Mucosa of descending colon (tissue), 3 donors: ENCODE measurements at regions not wholly inside any gene's neighbourhood (a gene's known extent, or its start where the extent isn't known, plus 50 kb on each side); places are given as distances from the start of the nearest gene placed in this dataset.

Source experiments
- ATAC-seq: fragments of 200-7000 bp; cut with Tn5 transposase; one replicate; pipeline ENCODE4 v1.9.1; 2020; ENCODE audit warnings: mild to moderate bottlenecking, moderate library complexity
- DNase-seq, 3 donors: peaks; one replicate each; pipeline ENCODE4 v3.0.0-alpha.2; 2020
- H3K36me3 ChIP-seq: fragments of 200-600 bp; one replicate; pipeline ENCODE4 v1.8.0; 2021; ENCODE audit warnings: low read depth, mild to moderate bottlenecking
- H3K4me1 ChIP-seq: fragments of 200-600 bp; one replicate; pipeline ENCODE4 v1.8.0; 2021; ENCODE audit warnings: low read depth, mild to moderate bottlenecking
- H3K4me3 ChIP-seq: fragments of 200-600 bp; one replicate; pipeline ENCODE4 v1.8.0; 2021; ENCODE audit warnings: mild to moderate bottlenecking
- H3K9me3 ChIP-seq: fragments of 200-600 bp; one replicate; pipeline ENCODE4 v1.8.0; 2021; ENCODE audit warnings: mild to moderate bottlenecking
- intact Hi-C, 2 donors: fragments of 100-400 bp; cut with DNase I in 1 of 2; cut with micrococcal nuclease in 1 of 2; formaldehyde crosslinking; loops; one replicate each; pipeline versions ENCODE4 v1.11.0 to v1.11.1; 2022; cut with DNase I, micrococcal nuclease
- TF ChIP-seq, protein P1 (sequence below): fragments of 200-600 bp; IDR thresholded peaks from one replicate; pipeline ENCODE4 v1.8.0; 2022; ENCODE audit warnings: antibody characterized with exemption, mild to moderate bottlenecking
- donor health status: DM: no; HTN: no; CAD: no; lungs with moderate emphysema.
- donor health status: DM: no; HTN: no; CAD: no.
- donor health status: DM: no; HTN: yes; CAD: no.

DNA sequence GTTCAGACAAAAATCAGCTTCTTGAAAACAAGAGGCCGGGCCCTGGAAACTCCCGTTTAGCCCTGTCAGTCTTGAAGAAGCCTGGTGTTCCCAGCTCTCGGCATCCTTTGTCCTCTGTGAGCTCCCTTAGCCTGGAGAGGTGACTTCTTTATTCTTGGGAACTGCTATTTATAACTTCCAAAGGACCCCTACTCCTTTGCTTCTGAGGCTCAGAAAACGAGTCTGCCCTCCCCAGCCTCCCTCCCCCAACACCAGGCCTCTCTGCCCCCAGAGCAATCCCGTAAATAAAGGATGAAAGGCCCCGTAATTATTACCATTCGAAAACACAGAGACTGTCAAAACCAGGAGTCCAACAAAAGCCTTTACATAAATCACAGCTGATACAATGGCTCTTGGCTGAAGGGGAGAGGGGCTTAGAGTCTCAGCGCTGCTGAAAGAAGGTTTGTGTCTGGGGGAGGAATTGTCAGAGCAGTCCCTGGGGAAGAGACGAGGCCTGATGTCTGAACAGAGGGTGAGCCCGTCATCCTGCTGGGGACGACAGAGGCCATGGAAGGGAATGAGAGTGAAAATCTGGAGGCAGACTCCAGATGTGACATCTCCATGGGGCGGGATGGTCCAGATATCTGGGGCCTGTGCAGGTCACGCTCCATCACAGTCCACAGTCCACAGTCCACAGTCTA, 283.0 kb downstream of the MYCN start:
- H3K4me1 ChIP-seq, result no peaks in the 10 kb centered on the region
- TF ChIP-seq, protein P1, sequence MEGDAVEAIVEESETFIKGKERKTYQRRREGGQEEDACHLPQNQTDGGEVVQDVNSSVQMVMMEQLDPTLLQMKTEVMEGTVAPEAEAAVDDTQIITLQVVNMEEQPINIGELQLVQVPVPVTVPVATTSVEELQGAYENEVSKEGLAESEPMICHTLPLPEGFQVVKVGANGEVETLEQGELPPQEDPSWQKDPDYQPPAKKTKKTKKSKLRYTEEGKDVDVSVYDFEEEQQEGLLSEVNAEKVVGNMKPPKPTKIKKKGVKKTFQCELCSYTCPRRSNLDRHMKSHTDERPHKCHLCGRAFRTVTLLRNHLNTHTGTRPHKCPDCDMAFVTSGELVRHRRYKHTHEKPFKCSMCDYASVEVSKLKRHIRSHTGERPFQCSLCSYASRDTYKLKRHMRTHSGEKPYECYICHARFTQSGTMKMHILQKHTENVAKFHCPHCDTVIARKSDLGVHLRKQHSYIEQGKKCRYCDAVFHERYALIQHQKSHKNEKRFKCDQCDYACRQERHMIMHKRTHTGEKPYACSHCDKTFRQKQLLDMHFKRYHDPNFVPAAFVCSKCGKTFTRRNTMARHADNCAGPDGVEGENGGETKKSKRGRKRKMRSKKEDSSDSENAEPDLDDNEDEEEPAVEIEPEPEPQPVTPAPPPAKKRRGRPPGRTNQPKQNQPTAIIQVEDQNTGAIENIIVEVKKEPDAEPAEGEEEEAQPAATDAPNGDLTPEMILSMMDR, result no peak
- ATAC-seq (no peak), DNase-seq (no peak)
- intact Hi-C loops, result no loop called here
- no peaks in the 10 kb centered on the region for H3K36me3 ChIP-seq
- H3K9me3 ChIP-seq, result no peaks in the 10 kb centered on the region
- H3K4me3 ChIP-seq, result no peak overlapping the region

DNA sequence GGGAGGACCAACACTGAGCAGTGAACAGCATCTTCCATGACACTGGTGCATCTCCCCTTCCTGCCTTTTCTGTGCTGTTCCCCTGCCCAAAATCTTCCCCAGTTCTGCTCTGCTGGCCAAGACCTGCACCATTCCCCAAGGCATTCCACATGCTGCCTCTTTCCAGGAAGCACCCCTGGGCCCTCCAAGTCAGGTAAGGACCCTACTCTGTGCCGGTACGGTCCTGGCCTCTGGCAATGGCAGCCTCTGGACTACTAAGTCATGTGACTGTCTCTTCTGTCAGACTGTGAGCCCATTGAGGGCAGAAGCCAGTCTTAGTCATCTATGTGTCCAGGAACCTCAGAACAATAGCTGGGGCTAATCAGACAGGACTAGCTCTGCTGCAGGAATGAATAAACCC, 282.0 kb downstream of the MYCN start:
- intact Hi-C loops, result no loop called here
- Histone ChIP-seq H3K4me1 (no peaks in the 10 kb centered on the region), H3K9me3 (no peaks in the 10 kb centered on the region), H3K36me3 (no peaks in the 10 kb centered on the region), H3K4me3 (no peak overlapping the region)
- DNase-seq, result no peak
- TF ChIP-seq, protein P1, result no peak
- ATAC-seq, result no peak

DNA sequence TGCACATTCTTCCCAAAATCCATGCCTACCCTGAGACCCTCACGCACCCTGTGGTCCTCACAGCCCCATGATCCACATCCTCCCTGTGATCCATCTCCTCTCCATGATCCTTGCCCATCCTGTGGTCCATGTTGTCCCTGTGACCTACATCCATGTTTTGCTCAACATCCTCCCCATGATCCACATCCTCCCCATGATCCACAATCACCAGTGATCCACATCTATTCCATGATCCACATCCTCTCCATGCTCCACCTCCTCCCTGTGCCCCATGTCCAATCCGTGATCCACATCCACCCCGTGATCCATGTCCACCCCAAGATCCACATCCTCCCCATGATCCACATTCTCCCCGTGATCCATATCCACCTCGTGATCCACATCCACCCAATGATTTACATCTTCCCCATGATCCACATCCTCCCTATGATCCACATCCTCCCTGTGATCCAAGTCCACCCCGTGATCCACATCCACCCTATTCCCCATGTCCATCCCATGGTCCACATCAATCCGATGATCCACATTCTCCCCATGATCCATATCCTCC, 281.2 kb downstream of the MYCN start:
- no peaks in the 10 kb centered on the region for H3K4me1 ChIP-seq
- H3K4me3 ChIP-seq, result no peak overlapping the region
- TF ChIP-seq, protein P1, result no peak
- DNase-seq, result no peak
- H3K36me3 ChIP-seq, result no peaks in the 10 kb centered on the region
- intact Hi-C loops, result no loop called here
- ATAC-seq, result no peak
- H3K9me3 ChIP-seq, result no peaks in the 10 kb centered on the region

DNA sequence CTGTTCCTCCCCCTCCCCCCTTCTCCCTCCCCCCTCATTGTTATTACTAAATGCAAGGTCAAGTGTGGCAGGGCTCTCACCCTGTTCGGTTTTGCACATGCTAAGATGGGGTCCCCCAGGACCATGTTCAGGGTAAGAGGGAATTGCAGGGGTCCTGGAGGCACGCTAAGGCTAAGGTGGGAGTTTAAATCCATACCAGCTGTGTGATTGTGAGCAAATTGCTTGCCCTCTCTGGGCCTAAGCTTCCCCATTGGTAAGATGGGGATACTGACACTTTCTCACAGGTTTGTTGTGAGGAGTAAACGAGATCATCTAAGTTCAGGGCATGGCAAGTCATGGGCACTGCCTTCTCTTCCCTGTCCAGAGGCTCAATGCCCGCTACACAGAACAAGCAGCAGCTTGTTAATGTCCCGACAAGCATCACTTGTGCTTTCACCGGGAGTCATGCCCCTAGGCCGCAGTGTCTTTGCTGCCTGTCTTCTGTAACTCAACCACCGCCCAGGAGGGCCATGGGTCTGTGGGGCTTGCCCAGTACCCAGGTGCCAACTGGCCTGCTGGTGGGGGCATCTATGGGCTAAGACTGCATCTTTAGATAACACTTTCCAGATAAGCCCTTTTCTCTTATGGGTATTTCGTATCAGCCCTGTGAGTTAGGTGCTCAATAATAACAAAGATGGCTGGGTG, 279.1 kb downstream of the MYCN start:
- DNase-seq (no peak), ATAC-seq (no peak)
- Histone ChIP-seq H3K4me3 (no peak overlapping the region), H3K4me1 (no peaks in the 10 kb centered on the region), H3K9me3 (no peaks in the 10 kb centered on the region), H3K36me3 (no peaks in the 10 kb centered on the region)
- intact Hi-C loops, result no loop called here
- TF ChIP-seq, protein P1, result no peak

DNA sequence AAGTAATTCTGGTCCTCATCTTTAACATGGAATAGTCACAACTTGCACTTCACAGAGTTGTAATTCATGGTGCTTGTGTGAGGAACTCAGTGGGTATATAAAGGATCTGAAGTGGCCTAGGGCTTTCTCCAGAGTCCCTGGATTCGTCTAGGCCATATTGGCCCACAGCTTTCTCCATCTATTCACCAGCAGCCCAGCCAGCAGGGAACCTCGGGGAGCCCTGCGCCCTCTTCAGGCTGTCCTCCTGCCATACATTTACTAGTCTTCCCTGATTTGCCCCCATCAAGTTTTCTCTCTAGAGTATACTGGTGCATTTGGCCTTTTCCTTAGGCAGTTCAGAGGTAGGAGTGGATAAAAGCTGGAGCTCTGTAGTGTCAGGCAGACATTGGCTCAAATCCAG, 278.3 kb downstream of the MYCN start:
- Histone ChIP-seq H3K4me1 (no peaks in the 10 kb centered on the region), H3K36me3 (no peaks in the 10 kb centered on the region), H3K9me3 (no peaks in the 10 kb centered on the region), H3K4me3 (no peak overlapping the region)
- TF ChIP-seq, protein P1, result peak; percentile 27
- DNase-seq (peak in 2 of 3 donors; percentile 69 to 78), ATAC-seq (peak; percentile 81)
- intact Hi-C loops, result no loop called here
